GM12873 (cell line): ENCODE measurements at regions not wholly inside any gene's neighbourhood (a gene's known extent, or its start where the extent isn't known, plus 50 kb on each side); places are given as distances from the start of the nearest gene placed in this dataset.

Experiments used
- CTCF ChIP-seq: IDR thresholded peaks from 2 replicates; pipeline ENCODE4 v1.5.1; 2012; ENCODE audit warnings: low read depth, mild to moderate bottlenecking, moderate library complexity, low read length, control low read depth; ENCODE audit not compliant: insufficient read depth; ENCODE audit errors: missing control alignments

GRCh38 chr7:125358551-125359167 lies 429.0 kb upstream of the POT1 start:
- TF ChIP-seq CTCF = no peak

- no peak for TF ChIP-seq CTCF
Measured at GRCh38 chr7:125357676-125358455, 428.2 kb upstream of the POT1 start.

DNA sequence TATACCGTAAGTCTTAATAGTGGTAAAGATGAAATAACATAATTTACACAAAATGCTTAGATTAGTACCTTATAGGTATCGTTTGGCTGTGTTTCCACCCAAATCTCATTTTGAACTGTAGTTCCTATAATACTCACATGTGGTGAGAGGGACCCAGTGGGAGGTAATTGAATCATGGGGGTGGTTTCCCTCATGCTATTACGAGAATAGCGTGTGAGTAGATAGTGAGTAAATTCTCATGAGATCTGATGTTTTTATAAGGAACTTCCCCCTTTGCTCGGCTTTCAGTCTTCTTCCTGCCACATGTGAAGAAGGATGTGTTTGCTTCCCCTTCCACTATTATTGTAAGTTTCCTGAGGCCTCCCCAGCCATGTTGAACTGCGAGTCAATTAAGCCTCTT lies 426.3 kb upstream of the POT1 start:
- TF ChIP-seq CTCF = no peak

GRCh38 chr7:125347269-125347668 lies 417.6 kb upstream of the POT1 start:
- TF ChIP-seq CTCF = no peak

GRCh38 chr7:125338110-125338509 lies 408.5 kb upstream of the POT1 start:
- no peak for TF ChIP-seq CTCF

- no peak for TF ChIP-seq CTCF
Measured at GRCh38 chr7:125336326-125336725, 406.7 kb upstream of the POT1 start.

GRCh38 chr7:125326666-125327255 lies 397.1 kb upstream of the POT1 start:
- no peak for TF ChIP-seq CTCF
